HG03196 (cell line): ENCODE measurements at regions not wholly inside any gene's neighbourhood (a gene's known extent, or its start where the extent isn't known, plus 50 kb on each side); places are given as distances from the start of the nearest gene placed in this dataset.
"Not testable (repeated sequence)": the region's sequence is repeated elsewhere in the genome, so short reads cannot be mapped to it uniquely, and the experiment has no call there.

ENCODE experiments used
- ATAC-seq: cut with Tn5 transposase; IDR thresholded peaks from one replicate; pipeline ENCODE4 v1.9.1; 2021; ENCODE audit not compliant: unreplicated experiment

GRCh38 chr10:78207216-78207615 is 173.6 kb downstream of the RPS24 start:
- ATAC-seq: no peak

DNA sequence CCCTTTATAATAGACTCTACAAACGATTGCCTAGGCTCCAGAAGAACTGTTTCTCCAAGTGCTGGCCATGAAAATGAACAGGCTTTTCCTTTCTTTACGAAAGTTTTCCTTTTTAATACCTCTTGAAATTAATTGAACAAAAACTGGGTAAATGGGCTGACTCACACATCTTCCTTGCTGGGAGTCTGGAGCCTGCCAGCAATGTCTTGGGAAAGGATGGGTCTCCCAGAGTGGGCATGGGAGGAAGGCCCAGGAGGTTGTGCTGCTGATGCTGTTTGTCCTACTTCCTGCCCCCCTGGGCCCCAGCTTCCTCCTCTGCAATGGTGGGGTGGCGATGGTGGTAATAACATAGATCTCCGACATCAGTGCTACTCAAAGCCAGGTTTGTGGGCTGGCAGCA is 174.1 kb downstream of the RPS24 start:
- no peak for ATAC-seq

- ATAC-seq: no peak
These were observed 176.3 kb downstream of the RPS24 start for GRCh38 chr10:78209970-78210369.

DNA sequence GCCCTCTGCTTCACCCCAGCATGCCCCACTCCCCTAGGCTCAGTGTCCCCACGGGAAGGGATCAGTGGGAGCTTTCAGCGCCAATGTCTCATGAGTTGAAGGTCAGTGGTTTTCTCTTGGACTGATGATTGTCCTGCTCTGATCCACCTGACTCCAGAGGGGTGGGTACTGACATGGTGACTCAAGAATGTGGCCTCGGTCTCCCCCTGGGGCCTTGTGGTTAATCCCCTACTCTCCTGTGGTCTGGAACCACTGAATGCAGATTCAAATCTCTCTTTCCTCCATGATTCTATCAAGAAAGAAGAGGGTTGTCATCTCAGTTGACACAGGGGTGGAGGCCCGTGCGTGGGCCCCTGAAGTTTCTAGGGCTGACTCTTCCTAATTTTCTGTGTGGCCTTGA is 176.9 kb downstream of the RPS24 start:
- no peak for ATAC-seq

GRCh38 chr10:78210976-78211375 is 177.3 kb downstream of the RPS24 start:
- ATAC-seq: no peak

DNA sequence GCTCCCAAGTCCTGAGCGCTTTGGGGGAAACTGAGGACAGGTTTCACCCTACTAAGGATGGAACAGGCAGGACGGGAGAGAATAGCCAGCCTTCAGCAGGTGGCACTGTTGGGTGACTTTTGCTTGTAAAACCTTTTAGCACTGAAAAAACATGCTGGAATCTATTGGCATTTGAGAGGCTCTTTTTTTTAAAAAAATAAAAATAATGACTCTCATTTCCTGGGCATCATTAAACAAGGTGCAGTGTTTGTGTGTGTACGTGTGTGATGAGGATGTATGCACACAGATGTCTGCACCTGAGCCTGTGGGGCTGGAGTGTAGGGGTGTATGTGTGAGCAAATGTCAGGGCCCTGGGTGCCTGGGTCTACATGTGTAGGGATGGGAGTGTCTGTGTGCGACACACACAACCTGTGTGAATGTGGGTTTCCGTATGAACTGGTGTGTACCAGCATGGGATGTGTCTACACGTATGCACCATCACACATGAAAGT is 177.9 kb downstream of the RPS24 start:
- no peak for ATAC-seq

- no peak for ATAC-seq
These were observed 178.6 kb downstream of the RPS24 start for GRCh38 chr10:78212060-78212785.

DNA sequence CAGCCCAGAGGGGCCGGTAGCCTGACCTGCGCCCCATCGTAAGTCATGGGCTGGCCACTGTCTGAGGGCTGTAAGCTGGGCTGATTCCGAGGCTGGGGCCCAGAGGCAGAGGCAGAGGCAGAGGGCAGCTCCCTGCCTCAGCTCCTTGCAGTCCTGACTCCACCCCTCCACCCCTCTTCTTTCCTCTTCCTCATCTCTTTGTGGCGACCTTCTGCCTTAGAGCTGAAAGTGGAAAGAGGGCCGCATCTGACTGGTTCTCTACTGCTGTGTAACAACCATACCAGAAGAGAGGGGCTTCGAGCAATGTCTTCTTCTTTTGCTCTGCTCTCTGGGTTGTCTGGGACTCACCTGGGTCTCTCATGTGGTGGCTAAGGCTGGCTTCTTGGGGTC is 179.1 kb downstream of the RPS24 start:
- ATAC-seq: no peak

- ATAC-seq: no peak
These were observed 181.3 kb downstream of the RPS24 start for GRCh38 chr10:78214955-78215354.

DNA sequence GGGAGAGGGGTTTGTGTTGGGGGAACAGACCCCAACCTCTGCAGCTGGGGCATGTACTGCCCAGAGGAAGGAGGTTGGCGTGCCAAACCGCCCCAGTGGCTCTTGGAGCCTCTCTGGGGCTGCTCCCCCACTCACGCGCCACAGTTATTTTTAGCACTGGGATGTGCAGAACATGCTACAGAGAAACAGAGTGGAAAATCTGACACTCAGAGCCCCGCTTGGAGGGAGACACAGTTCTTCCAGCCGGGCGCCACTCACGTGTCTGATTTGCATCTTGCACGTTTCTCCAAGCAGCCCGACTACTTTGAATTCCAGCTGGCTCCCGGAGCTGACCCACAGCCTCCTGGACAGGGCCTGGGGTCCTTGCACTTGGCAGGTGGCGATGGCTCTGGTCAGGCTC is 182.0 kb downstream of the RPS24 start:
- no peak for ATAC-seq

GRCh38 chr10:78217336-78217735 is 183.7 kb downstream of the RPS24 start:
- ATAC-seq: no peak

DNA sequence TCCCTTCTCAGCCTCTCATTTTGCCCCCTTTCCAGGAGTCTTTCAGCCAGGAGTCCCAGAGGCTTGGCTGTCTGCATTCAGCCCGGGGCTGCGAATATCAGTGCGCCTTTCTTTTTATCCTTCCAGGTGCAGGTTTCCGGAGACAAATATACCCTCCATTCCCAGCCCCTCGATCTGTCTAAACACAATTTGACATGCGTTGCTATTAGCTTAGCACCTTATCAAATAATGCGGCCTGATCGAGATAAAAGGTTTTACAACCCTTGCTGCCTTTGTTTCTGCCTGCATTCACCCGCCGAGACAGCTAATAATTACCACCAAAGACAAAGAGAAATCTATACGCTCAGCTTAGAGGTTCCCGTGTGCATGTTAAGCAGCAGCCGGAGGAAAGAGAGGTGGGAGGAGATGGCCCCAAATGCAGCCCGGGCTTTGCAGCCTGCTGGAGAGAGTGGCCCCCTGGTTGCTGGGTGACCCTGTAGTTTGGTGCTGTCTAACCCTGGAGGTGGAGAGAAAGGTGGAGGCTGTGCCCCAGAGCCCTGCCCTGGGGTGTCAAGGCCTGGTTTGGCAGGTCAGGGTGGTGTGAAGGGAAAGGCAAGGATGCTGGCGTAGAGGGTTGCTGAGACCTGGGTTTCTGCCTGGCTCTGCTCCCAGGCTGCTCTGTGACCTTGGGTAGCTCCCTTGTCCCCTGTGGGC is 185.3 kb downstream of the RPS24 start:
- ATAC-seq: no peak

GRCh38 chr10:78219568-78219967 is 185.9 kb downstream of the RPS24 start:
- not testable (repeated sequence) for ATAC-seq

GRCh38 chr10:78220781-78221180 is 187.1 kb downstream of the RPS24 start:
- no peak for ATAC-seq

GRCh38 chr10:78222096-78222790 is 188.6 kb downstream of the RPS24 start:
- no peak for ATAC-seq

- ATAC-seq: no peak
These were observed 189.4 kb downstream of the RPS24 start for GRCh38 chr10:78223088-78223487.

DNA sequence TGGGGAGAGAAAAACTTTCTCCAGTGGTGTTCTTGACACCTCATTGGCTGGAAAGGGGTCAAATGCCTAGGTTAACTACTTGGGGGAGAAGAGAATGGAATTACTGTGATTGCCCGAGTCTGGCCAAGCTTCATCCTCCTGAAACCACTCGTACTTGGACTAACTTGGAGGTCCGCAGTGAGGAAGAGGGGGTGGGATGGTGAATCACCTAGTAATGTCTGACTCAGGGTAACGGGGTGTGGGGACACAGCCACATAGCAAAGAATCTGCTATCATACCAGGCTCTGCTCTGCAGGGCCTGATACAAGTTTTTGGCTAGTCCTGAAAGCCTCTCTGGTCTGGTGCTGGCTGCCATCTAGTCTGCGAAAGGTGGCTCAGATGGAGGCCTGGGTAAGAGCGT is 190.9 kb downstream of the RPS24 start:
- no peak for ATAC-seq

GRCh38 chr10:78225594-78225993 is 191.9 kb downstream of the RPS24 start:
- ATAC-seq: no peak

GRCh38 chr10:78229489-78229888 is 195.8 kb downstream of the RPS24 start:
- no peak for ATAC-seq

GRCh38 chr10:78229950-78230675 is 196.4 kb downstream of the RPS24 start:
- ATAC-seq: no peak

DNA sequence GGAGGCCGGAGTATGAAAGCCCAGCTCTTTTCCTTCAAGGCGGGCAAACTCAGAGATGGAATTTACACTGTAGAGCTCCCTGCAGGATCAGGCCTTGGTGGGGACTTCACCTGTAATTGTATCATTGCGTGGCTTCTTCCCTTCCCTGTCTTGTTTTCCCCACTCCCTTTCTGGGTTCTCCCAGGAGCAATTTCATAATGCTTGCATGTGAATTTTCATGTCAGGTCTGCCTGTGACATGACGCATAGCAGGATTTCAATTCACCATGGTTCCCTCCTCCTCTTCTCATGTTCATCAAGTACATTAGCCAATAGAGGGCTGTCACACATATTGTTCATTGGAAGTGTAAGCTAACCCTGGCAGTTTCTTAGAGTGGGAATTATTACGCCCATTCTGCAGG is 197.7 kb downstream of the RPS24 start:
- ATAC-seq: no peak
